HepG2 (cell line): ENCODE measurements at regions not wholly inside any gene's neighbourhood (a gene's known extent, or its start where the extent isn't known, plus 50 kb on each side); places are given as distances from the start of the nearest gene placed in this dataset.

ENCODE experiments used
- GTF3A ChIP-seq: sonication (generic); formaldehyde crosslinking; conservative IDR thresholded peaks from 2 replicates; pipeline ENCODE4 v1.4.0; 2020; ENCODE audit warnings: mild to moderate bottlenecking, missing genetic modification reagents
- HMG20A ChIP-seq: IDR thresholded peaks from 2 replicates; pipeline ENCODE4 v1.6.1; 2016; ENCODE audit warnings: borderline replicate concordance
- HOXA3 ChIP-seq: sonication (generic); formaldehyde crosslinking; IDR thresholded peaks from 2 replicates; pipeline ENCODE4 v1.5.0; 2020; ENCODE audit warnings: missing genetic modification reagents
- KDM5B ChIP-seq: sonication (generic); formaldehyde crosslinking; IDR thresholded peaks from 2 replicates; pipeline ENCODE4 v1.4.0; 2020; ENCODE audit warnings: missing genetic modification reagents, mild to moderate bottlenecking, borderline replicate concordance
- NR3C1 ChIP-seq: sonication (generic); formaldehyde crosslinking; IDR thresholded peaks from 2 replicates; pipeline ENCODE4 v1.4.0; 2020; ENCODE audit warnings: missing genetic modification reagents
- POLR2AphosphoS5 ChIP-seq: IDR thresholded peaks from 2 replicates; pipeline ENCODE4 v1.6.1; 2012; ENCODE audit warnings: low read depth, low read length
- TAF1 ChIP-seq: sonication (generic); formaldehyde crosslinking; IDR thresholded peaks from 2 replicates; pipeline ENCODE4 v1.4.0; 2020; ENCODE audit warnings: missing genetic modification reagents
- TCF12 ChIP-seq, 2 experiments: fragments of 450-650 bp in 1 of 2; sonication (generic) in 1 of 2; formaldehyde crosslinking in 1 of 2; IDR thresholded peaks; 2 replicates each; pipeline versions ENCODE4 v1.6.1 to v1.8.0; 2017 to 2022; ENCODE audit warnings: antibody characterized with exemption in 1 of 2, mild to moderate bottlenecking in 1 of 2, missing genetic modification reagents in 1 of 2, moderate library complexity in 1 of 2
- TRIM24 ChIP-seq: sonication (generic); formaldehyde crosslinking; IDR thresholded peaks from 2 replicates; pipeline ENCODE4 v1.8.0; 2022; ENCODE audit warnings: mild to moderate bottlenecking, missing genetic modification reagents
- ZFP37 ChIP-seq: sonication (generic); formaldehyde crosslinking; IDR thresholded peaks from 2 replicates; pipeline ENCODE4 v1.4.0; 2020; ENCODE audit warnings: missing genetic modification reagents, borderline replicate concordance
- TF ChIP-seq, protein P1 (sequence below): sonication (generic); formaldehyde crosslinking; IDR thresholded peaks from 2 replicates; pipeline ENCODE4 v1.4.0; 2020; ENCODE audit warnings: missing genetic modification reagents, mild to moderate bottlenecking, borderline replicate concordance
- TF ChIP-seq, protein P2 (sequence below): sonication (generic); formaldehyde crosslinking; IDR thresholded peaks from 2 replicates; pipeline ENCODE4 v1.5.0; 2020; ENCODE audit warnings: mild to moderate bottlenecking, missing genetic modification reagents, moderate library complexity
- TF ChIP-seq, protein P3 (sequence below), 2 experiments: sonication (generic) in 1 of 2; formaldehyde crosslinking in 1 of 2; IDR thresholded peaks; 2 replicates each; pipeline versions ENCODE4 v1.5.1 to v1.6.1; 2011 to 2020; ENCODE audit warnings: borderline replicate concordance in 1 of 2, low read depth in 1 of 2, low read length in 1 of 2, mild to moderate bottlenecking in 1 of 2, missing genetic modification reagents in 1 of 2, moderate library complexity in 1 of 2
- TF ChIP-seq, protein P4 (sequence below): sonication (generic); formaldehyde crosslinking; IDR thresholded peaks from 2 replicates; pipeline ENCODE4 v1.8.1; 2023; ENCODE audit warnings: mild to moderate bottlenecking, inconsistent platforms, moderate library complexity, missing genetic modification reagents, borderline replicate concordance

DNA sequence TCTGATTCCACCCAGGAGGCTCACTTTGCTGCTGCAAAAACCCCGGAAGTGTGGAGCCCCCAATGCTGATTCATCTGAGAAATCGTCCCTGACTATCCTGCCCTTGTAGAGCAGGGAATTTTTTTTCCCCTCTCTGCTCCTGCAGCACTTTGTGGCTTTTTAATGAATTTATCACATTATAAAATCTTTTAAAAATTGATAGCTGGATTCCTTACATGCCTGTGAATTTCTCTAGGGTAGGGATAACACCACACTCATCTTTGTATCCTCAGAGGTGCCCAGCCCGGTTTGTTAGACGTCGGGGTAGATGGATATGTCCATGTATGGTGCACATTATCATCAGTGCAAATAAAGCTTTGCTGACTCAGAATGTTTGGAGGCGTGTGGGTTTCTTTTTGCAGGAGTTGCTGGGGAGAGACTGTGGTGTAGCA, 185.7 kb downstream of the STK31 start:
- no peak for TF ChIP-seq ZFP37 (CRISPR knock-in tag)
- TF ChIP-seq POLR2AphosphoS5 = no peak
- TF ChIP-seq, protein P1, sequence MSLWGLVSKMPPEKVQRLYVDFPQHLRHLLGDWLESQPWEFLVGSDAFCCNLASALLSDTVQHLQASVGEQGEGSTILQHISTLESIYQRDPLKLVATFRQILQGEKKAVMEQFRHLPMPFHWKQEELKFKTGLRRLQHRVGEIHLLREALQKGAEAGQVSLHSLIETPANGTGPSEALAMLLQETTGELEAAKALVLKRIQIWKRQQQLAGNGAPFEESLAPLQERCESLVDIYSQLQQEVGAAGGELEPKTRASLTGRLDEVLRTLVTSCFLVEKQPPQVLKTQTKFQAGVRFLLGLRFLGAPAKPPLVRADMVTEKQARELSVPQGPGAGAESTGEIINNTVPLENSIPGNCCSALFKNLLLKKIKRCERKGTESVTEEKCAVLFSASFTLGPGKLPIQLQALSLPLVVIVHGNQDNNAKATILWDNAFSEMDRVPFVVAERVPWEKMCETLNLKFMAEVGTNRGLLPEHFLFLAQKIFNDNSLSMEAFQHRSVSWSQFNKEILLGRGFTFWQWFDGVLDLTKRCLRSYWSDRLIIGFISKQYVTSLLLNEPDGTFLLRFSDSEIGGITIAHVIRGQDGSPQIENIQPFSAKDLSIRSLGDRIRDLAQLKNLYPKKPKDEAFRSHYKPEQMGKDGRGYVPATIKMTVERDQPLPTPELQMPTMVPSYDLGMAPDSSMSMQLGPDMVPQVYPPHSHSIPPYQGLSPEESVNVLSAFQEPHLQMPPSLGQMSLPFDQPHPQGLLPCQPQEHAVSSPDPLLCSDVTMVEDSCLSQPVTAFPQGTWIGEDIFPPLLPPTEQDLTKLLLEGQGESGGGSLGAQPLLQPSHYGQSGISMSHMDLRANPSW = no peak
- no peak for TF ChIP-seq TRIM24 (CRISPR knock-in tag)
- no peak for TF ChIP-seq TCF12 (IDR thresholded peaks at IDR 0.05)
- TF ChIP-seq TCF12 (CRISPR knock-in tag; IDR thresholded peaks at IDR 0.05) = no peak
- TF ChIP-seq TAF1 (CRISPR knock-in tag) = no peak
- no peak for TF ChIP-seq GTF3A (CRISPR knock-in tag)
- TF ChIP-seq, protein P2, sequence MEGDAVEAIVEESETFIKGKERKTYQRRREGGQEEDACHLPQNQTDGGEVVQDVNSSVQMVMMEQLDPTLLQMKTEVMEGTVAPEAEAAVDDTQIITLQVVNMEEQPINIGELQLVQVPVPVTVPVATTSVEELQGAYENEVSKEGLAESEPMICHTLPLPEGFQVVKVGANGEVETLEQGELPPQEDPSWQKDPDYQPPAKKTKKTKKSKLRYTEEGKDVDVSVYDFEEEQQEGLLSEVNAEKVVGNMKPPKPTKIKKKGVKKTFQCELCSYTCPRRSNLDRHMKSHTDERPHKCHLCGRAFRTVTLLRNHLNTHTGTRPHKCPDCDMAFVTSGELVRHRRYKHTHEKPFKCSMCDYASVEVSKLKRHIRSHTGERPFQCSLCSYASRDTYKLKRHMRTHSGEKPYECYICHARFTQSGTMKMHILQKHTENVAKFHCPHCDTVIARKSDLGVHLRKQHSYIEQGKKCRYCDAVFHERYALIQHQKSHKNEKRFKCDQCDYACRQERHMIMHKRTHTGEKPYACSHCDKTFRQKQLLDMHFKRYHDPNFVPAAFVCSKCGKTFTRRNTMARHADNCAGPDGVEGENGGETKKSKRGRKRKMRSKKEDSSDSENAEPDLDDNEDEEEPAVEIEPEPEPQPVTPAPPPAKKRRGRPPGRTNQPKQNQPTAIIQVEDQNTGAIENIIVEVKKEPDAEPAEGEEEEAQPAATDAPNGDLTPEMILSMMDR (CRISPR knock-in tag) = no peak
- TF ChIP-seq, protein P3, sequence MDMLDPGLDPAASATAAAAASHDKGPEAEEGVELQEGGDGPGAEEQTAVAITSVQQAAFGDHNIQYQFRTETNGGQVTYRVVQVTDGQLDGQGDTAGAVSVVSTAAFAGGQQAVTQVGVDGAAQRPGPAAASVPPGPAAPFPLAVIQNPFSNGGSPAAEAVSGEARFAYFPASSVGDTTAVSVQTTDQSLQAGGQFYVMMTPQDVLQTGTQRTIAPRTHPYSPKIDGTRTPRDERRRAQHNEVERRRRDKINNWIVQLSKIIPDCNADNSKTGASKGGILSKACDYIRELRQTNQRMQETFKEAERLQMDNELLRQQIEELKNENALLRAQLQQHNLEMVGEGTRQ (IDR thresholded peaks at IDR 0.05; ENCODE audit: low read depth, low read length) = no peak
- TF ChIP-seq, protein P3 (CRISPR knock-in tag; IDR thresholded peaks at IDR 0.05; ENCODE audit: borderline replicate concordance) = no peak
- TF ChIP-seq KDM5B = no peak
- no peak for TF ChIP-seq HOXA3 (CRISPR knock-in tag)
- TF ChIP-seq, protein P4, sequence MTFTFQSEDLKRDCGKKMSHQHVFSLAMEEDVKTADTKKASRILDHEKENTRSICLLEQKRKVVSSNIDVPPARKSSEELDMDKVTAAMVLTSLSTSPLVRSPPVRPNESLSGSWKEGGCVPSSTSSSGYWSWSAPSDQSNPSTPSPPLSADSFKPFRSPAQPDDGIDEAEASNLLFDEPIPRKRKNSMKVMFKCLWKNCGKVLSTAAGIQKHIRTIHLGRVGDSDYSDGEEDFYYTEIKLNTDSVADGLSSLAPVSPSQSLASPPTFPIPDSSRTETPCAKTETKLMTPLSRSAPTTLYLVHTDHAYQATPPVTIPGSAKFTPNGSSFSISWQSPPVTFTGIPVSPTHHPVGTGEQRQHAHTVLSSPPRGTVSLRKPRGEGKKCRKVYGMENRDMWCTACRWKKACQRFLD (CRISPR knock-in tag) = no peak
- TF ChIP-seq NR3C1 (CRISPR knock-in tag) = no peak
- TF ChIP-seq HMG20A (CRISPR knock-in tag) = no peak
